ENCODE measurements at regions not wholly inside any gene's neighbourhood (a gene's known extent, or its start where the extent isn't known, plus 50 kb on each side); places are given as distances from the start of the nearest gene placed in this dataset.
"Not testable (repeated sequence)": the region's sequence is repeated elsewhere in the genome, so short reads cannot be mapped to it uniquely, and the experiment has no call there.

GRCh38 chr11:123344790-123345357, 85.2 kb upstream of the GRAMD1B start:
- no peak for DNase-seq (ENCODE audit: low read depth in 2 of 3, low spot score in 2 of 3)

- DNase-seq (ENCODE audit: low read depth in 2 of 3, low spot score in 2 of 3), result not testable (repeated sequence)
Measured at GRCh38 chr11:123344188-123344587, 85.9 kb upstream of the GRAMD1B start.

- no peak for DNase-seq (ENCODE audit: low read depth in 2 of 3, low spot score in 2 of 3)
Measured at GRCh38 chr11:123338997-123339752, 90.9 kb upstream of the GRAMD1B start.

GRCh38 chr11:123338266-123338800, 91.7 kb upstream of the GRAMD1B start:
- no peak for DNase-seq (ENCODE audit: low read depth in 2 of 3, low spot score in 2 of 3)

DNA sequence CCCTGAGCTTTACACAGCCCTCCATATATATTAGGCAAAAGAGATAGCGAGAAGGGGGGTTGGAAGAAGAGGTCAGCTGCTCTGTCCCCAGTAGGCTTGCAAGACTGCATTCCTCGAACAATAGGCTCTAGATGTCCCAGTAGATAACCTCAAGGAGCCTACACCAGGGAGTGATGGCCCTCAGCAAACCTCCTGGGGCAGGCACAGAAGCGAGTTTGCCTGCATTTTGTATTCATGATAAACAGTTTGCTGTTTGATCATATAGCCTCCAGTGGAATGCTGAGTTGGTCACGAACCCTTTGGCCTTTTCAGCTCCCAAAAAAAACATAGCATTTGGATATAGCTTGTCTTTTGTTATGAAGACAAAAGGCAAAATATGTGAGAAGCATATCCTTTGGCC, 95.1 kb upstream of the GRAMD1B start:
- DNase-seq (ENCODE audit: low read depth in 2 of 3, low spot score in 2 of 3), result no peak

GRCh38 chr11:123332577-123332976, 97.5 kb upstream of the GRAMD1B start:
- not testable (repeated sequence) for DNase-seq (ENCODE audit: low read depth in 2 of 3, low spot score in 2 of 3)

DNA sequence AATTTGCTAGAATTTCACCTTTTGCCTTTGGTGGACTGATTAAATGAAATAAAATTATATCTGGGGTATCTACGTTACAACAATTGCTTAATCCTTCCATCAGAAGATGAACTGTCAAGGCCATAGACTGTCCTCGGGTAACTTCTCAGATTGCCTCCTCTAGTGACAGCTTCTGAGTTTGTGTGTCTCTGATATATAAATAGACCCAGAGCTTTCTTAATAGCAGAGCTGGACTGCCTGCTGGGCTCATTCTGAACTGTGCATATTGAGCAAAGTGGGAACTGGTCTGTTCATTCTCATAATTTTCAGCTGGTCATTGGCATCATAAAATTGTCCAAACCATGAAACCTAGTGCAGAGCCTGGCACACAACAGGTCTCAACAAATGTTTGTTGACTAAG, 99.1 kb upstream of the GRAMD1B start:
- no peak for DNase-seq (ENCODE audit: low read depth in 2 of 3, low spot score in 2 of 3)

DNA sequence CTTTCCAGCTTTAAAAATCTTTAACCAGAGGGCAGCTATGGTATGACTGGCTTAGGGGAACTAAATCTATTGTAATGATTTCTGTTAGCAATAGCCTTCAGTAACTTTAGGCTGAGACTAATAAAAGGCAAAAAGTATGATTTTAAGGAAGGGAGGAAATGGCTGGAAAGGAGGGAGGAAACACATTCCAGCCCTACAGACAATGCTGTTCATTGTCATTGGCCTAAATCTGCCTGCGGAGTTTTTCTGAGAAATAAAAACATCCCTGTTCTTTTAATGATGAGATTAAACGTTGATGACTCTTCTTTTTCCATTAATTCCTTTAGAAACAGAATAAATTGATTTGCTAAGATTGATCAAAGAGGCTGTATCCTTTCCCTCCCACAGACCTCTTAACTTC, 99.6 kb upstream of the GRAMD1B start:
- no peak for DNase-seq (ENCODE audit: low read depth in 2 of 3, low spot score in 2 of 3)

DNA sequence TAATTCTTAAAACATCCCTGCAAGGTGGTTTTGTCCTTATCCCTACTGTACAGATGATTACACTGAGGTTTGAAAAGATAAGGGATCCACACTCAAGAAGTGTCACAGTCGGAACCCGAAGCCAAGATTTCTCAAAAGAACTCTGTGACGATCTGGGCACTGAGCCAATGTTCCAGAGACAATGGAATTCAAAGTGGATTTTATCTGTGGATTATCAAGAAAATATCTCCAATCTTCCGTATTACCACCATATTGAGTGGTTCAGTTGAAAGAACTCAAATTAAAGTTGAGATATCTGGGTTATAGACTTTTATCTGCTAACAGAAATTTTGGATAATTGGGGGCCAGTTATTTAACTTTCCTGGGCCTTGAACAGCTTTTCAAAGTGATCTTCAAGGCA, 100.0 kb upstream of the GRAMD1B start:
- no peak for DNase-seq (ENCODE audit: low read depth in 2 of 3, low spot score in 2 of 3)

GRCh38 chr11:123328281-123328867, 101.7 kb upstream of the GRAMD1B start:
- DNase-seq (ENCODE audit: low read depth in 2 of 3, low spot score in 2 of 3), result no peak

- no peak for DNase-seq (ENCODE audit: low read depth in 2 of 3, low spot score in 2 of 3)
Measured at GRCh38 chr11:123325533-123325932, 104.5 kb upstream of the GRAMD1B start.

DNA sequence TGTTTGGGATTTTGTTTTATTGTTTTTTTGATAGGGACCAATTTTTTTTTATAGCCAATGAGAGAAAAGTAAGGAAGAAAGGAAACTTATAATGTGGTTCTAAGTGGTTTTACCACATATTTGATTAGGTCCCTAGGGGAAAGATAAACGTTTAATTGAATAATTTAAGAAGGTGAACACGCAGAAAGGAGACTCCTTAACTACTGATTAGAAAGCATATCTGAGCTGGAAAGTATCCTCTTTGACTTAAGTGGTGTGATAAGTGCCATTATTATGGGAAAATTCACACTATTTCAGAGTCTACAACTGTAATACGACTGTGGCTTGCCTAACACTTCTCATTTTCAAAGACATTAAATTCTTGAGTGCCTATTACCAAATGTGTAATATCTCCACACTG, 106.5 kb upstream of the GRAMD1B start:
- no peak for DNase-seq (ENCODE audit: low read depth in 2 of 3, low spot score in 2 of 3)

GRCh38 chr11:123321636-123322035, 108.4 kb upstream of the GRAMD1B start:
- no peak for DNase-seq (ENCODE audit: low read depth in 2 of 3, low spot score in 2 of 3)

GRCh38 chr11:123318623-123319022, 111.4 kb upstream of the GRAMD1B start:
- no peak for DNase-seq (ENCODE audit: low read depth in 2 of 3, low spot score in 2 of 3)

DNA sequence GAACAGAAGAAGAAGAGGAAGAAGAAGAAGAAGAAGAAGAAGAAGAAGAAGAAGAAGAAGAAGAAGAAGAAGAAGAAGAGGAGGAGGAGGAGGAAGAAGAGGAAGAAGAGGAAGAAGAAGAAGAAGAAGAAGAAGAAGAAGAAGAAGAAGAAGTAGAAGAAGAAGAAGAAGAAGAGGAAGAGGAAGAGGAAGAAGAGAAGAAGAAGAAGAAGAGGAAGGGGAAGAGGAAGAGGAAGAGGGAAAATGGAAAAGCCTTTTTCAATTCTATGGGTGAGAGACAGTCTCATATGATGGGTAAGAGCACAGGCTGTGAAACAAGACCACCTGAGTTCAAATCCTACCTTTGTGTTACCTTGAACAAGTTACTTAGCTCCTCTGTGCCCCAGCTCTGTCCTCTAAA, 111.9 kb upstream of the GRAMD1B start:
- DNase-seq (ENCODE audit: low read depth in 2 of 3, low spot score in 2 of 3), result not testable (repeated sequence)

- no peak for DNase-seq (ENCODE audit: low read depth in 2 of 3, low spot score in 2 of 3)
Measured at GRCh38 chr11:123316003-123316402, 114.1 kb upstream of the GRAMD1B start.

DNA sequence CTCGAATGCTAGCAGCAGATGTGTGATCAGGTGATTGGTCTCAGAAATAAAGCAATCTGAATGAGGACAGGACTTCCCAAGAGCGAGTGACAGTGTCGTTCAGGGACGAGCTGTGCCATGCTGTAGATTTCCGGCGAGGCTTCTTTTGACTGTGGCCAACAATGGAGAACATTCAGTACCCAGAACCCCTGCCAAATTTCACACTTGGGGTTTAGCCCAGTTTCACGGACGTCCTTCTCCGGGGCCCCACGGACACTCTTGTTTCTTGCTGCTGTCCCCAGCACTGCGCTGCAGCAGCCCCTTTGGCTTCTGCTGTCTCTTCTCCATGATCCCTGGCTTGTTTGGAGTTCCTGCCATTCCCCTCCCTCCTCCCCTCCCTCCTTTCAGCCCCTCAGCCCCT, 115.1 kb upstream of the GRAMD1B start:
- DNase-seq (ENCODE audit: low read depth in 2 of 3, low spot score in 2 of 3), result no peak

- no peak for DNase-seq (ENCODE audit: low read depth in 2 of 3, low spot score in 2 of 3)
Measured at GRCh38 chr11:123313262-123313661, 116.8 kb upstream of the GRAMD1B start.

GRCh38 chr11:123308077-123308476, 113.0 kb upstream of the CLMP start:
- DNase-seq (ENCODE audit: low read depth in 2 of 3, low spot score in 2 of 3), result no peak

- DNase-seq (ENCODE audit: low read depth in 2 of 3, low spot score in 2 of 3), result no peak
Measured at GRCh38 chr11:123307276-123307675, 112.2 kb upstream of the CLMP start.

- no peak for DNase-seq (ENCODE audit: low read depth in 2 of 3, low spot score in 2 of 3)
Measured at GRCh38 chr11:123306531-123306930, 111.5 kb upstream of the CLMP start.

DNA sequence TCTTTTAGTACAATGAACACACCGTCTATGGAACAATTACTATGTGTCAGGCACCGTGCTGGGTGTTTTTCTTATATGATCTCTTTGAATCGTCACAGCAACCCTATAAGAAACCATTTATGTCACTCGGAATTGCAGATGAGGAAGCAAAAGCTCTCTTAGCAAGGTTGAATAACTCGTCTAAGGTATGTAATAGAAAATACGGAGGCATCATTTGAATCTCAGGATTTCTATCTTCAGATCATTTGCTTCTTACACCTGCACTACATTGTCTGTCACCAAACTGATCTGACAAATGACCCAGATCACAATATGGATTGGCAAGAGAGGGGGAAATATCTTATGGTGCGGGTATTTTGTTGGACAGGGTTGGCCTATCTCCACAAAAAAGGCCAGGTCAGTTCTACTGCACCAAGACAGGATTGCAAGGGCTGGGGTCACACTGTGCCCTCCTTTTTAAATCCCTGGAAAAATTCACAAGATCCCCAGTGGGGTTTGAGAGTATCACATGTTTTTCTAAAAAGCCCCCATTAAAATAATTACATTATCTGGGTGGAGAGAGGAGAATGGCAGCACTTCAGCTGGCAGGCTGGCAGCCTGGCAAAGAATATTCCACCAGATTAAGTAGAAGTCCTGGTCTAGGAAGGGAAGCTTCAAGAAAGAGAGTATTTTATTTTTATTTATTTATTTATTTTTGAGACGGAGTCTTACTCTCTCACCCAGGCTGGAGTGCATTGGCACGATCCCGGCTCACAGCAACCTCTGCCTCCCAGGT, 110.7 kb upstream of the CLMP start:
- DNase-seq (ENCODE audit: low read depth in 2 of 3, low spot score in 2 of 3), result no peak
